GM18511 (cell line): ENCODE measurements at regions not wholly inside any gene's neighbourhood (a gene's known extent, or its start where the extent isn't known, plus 50 kb on each side); places are given as distances from the start of the nearest gene placed in this dataset.
"Not testable (repeated sequence)": the region's sequence is repeated elsewhere in the genome, so short reads cannot be mapped to it uniquely, and the experiment has no call there.

Experiments
- ATAC-seq: cut with Tn5 transposase; IDR thresholded peaks from one replicate; pipeline ENCODE4 v1.9.1; 2021; ENCODE audit warnings: mild to moderate bottlenecking, moderate library complexity; ENCODE audit not compliant: unreplicated experiment

- no peak for ATAC-seq
These were observed 161.5 kb upstream of the SSTR1 start for GRCh38 chr14:38046160-38046559.

GRCh38 chr14:38047195-38047902 is 160.4 kb upstream of the SSTR1 start:
- no peak for ATAC-seq

DNA sequence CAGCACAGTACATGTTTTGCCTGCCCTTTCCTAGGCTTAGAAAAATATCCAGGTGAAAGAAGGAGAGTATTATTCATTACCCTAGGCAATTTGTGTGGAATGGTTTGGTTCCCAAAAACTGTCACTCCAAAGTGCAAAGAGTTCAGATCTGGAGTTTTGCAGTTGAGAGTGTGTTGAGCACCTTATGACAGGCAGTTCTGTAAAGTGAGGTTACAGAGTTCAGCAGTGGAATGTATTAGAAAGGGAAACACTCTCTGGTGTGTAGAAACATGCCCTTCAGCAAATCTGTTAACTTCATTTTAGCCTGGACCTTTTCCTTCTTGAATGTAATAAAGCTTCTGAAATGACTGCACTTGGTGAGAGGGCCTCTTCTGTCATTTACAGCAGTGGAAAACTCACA is 154.0 kb upstream of the SSTR1 start:
- ATAC-seq = no peak

DNA sequence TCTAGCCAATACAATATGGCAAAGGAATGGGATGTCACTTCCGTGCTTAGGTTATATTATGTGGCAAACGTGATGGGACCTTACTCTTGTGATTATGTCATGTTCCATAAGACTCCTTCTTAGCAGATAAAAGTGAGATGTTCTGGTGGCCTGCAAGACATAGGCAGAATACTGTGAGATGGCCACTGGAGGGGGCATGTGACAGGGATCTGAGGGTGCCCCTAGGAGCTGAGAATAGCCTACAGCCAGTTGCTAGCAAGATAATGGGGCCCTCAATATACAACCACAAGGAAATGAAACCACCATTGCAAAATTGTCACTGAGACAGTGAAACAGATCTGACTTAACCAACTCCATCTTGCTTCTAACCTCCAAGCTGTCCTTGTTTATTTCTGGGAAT is 151.4 kb upstream of the SSTR1 start:
- no peak for ATAC-seq

DNA sequence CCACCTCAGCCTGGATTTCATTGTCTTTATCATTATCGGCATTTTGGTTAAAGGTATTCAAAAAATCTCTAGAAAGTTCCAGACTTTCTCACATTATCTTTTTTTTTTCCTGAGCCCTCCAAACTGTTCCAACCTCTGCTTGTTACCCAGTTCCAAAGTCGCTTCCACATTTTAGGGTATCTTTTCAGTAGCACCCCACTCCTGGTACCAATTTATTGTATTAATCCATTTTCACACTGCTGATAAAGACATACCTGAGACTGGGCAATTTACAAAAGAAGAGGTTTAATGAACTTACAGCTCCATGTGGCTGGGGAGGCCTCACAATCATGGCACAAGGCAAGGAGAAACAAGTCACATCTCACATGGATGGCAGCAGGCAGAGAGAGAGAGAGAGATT is 145.5 kb upstream of the SSTR1 start:
- not testable (repeated sequence) for ATAC-seq

DNA sequence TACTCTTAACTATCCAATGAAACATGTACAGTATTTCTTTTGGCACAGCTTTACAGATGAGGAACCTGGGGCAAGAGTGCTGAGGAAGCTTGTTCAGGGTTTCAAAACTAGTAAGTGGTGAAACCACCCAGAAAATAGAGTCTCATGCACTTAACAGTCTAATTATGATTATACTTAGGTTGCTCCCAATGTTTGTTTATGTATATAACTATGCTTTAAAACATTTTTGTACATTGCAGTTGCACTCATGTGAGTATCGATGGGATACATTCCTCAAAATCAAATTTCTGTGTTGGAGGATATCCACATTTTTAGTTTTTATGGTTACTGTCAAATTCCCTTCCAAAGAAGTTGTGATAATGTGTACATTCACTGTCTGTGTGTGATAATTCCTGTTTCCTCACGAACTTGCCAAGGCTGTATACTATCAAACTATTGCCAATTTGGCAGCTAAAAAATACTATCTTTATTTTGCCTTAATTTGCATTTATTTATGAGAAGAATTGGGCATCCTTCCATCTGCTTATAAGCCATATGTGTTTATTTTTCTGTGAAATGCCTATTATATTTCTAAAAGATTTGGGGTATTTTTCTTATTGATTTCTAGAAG is 143.9 kb upstream of the SSTR1 start:
- no peak for ATAC-seq

DNA sequence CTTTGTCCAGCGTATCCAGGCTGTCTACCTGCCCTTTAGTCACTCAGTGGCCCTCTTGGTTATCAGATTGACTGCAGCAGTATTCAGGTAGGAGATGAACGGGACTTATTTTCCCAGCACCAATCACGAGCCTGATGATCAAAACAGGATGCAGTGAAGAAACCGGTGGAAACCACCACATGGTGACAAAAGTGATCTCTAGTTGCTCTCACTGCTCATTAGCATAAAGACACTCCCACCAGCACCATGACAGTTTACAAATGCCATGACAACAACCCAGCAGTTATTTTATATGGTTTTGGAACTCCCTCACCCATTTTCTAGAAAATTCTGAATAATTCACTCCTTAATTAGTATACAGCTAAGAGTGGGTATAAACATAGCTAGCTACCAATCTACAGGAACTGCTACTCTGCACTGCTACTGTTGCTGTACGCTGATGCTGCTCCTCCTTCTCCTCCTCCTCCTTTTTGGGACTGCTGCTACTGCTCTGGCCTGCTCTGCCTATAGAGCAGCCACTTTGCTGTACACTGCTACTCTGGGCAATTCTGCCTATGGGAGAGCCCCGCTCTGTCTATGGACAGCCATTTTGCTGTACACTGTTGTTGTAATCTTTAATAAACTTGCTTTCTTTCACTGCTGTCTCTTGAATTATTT is 142.5 kb upstream of the SSTR1 start:
- ATAC-seq = no peak

- no peak for ATAC-seq
These were observed 137.6 kb upstream of the SSTR1 start for GRCh38 chr14:38070061-38070588.

GRCh38 chr14:38073641-38074040 is 134.1 kb upstream of the SSTR1 start:
- ATAC-seq = no peak

GRCh38 chr14:38074081-38074480 is 133.6 kb upstream of the SSTR1 start:
- no peak for ATAC-seq

DNA sequence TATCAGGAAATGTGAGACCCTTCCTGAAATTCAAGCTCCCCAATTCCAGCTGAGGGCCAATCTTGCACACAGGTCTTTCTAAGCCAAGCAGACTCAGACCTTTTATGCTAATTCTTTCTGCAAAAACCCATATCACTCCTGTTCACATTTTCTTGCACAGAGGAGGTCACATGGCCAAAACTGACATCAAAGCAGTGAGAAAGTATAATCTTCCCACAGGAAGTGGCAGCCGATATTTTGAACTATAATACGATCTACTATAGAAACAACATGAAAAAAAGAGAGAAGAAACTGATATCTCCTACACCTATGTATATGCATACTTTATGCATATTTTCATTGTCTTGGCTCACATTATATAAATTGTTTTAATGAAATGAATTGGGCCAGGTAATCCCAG is 132.9 kb upstream of the SSTR1 start:
- no peak for ATAC-seq

- ATAC-seq = peak; percentile 33
These were observed 129.3 kb upstream of the SSTR1 start for GRCh38 chr14:38078393-38078792.

GRCh38 chr14:38079268-38079667 is 128.4 kb upstream of the SSTR1 start:
- ATAC-seq = peak; percentile 84

DNA sequence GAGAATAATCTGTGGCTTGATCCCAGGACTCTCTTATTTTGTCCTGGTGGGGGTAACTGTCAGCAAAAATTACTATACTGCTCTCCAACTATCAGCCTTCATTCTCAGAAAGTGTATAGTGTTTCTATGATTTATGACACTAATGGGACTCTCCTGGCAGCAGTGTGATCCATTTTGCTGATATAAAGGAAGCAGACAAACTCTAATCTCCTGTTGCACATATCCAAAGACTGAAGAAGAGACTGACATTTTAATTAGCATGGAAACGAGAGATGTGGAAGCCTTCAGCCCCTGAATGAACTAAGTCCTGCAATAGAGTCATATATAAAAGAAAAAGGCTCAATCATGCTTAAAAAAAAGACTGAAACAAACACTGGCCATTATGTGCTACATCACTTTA is 127.8 kb upstream of the SSTR1 start:
- ATAC-seq = no peak

DNA sequence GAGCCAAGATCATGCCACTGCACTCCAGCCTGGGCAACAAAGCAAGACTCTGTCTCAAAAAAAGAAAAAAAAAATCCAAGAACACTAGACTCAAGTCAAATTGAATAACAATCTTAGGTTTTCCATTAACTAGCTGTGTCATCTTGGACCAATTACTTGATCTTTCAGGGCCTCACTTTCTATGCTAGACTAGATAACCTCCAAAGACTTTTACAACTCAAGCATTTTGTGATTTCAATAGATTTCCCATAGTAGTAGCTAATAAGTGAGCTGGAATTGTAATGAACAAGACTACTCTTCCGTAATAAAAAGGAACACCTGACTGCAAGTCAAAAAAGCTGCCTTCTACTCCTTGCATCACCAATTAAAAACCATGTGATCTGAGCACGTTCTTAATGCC is 127.0 kb upstream of the SSTR1 start:
- no peak for ATAC-seq

DNA sequence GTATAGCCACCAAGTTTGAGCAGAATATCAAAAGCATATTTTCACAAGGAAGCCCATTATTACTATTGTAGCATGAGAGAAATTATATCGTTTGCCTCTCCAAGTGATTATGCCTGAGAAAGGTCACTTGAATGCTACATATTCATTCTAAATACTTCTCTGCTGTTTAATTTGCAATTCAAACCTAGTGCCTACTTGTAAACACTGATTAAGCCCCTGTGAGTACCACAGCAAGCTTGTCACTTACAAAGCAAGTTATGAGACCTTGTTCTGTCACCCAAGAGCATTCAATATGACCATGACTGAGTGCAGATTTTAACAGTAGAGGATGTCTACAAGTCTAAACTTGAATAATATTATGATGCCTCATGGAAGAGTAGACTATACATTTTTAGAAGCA is 124.7 kb upstream of the SSTR1 start:
- ATAC-seq = no peak

DNA sequence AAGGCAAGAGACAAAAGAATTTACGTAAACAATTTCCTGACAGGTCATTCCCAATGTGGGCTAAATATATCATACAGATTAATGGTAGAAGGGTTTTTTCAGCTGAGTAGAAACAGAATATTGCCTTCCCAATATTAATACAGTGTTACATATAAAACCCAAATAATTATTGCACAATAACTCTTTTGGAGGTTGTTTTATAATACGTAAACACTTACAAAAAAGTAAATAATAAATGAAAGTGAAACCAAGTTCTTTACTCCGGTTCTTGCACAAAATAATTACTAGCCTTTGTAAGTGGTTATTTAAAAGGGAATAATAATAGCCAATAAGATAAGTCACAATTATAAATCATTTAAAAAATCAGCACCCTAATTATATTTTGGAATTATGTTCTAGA is 118.6 kb upstream of the SSTR1 start:
- ATAC-seq = no peak

- no peak for ATAC-seq
These were observed 117.2 kb upstream of the SSTR1 start for GRCh38 chr14:38090506-38090905.

DNA sequence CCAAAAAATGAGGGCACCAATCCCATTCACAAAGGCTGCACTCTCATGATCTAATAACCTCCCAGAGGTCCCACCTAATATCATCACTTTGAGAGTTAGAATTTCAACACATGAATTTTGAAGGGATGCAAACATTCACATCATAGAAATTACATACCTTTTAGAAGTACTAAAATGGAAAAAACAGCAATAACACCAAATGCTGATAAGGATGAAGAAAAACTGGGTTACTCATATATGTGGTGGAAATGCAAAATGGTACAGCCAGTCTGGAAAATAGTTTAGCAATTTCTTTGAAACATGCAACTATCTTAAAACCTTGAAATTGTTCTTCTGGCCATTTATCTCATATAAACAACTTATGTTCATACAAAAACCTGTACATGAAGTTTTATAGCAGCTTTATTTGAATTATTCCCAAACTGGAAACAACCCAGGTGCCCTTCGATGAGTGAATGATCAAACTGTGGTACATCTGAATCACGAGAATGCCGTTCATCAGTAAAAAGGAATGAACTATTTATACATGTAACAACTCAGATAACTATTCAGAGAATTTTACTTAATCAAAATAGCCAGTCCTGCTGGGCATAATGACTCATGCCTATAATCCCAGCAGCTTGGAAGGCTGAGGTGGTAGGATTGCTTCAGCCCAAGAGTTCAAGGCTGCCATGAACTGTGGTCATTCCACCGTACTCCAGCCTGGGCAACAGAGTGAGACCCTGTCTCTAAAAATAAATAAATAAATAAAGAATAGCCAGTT is 109.4 kb upstream of the SSTR1 start:
- ATAC-seq = no peak

GRCh38 chr14:38101679-38102078 is 106.0 kb upstream of the SSTR1 start:
- no peak for ATAC-seq

GRCh38 chr14:38103542-38104225 is 104.0 kb upstream of the SSTR1 start:
- no peak for ATAC-seq
